HCT116 (cell line): ENCODE measurements at regions not wholly inside any gene's neighbourhood (a gene's known extent, or its start where the extent isn't known, plus 50 kb on each side); places are given as distances from the start of the nearest gene placed in this dataset.

Experiments used
- CEBPB ChIP-seq: IDR thresholded peaks from 2 replicates; pipeline ENCODE4 v1.6.1; 2012; ENCODE audit warnings: low read depth
- CTCF ChIP-seq, 3 experiments: fragments of 200-600 bp in 1 of 3; sonication (generic) in 1 of 3; IDR thresholded peaks in 2 of 3; conservative IDR thresholded peaks in 1 of 3; 2 replicates each; pipeline ENCODE4 v1.5.1; 2012 to 2017; ENCODE audit warnings: low read depth in 2 of 3, low read length in 2 of 3, antibody characterized with exemption in 1 of 3, borderline replicate concordance in 1 of 3, control low read depth in 1 of 3, mild to moderate bottlenecking in 1 of 3, mixed read lengths in 1 of 3, mixed run types in 1 of 3, moderate library complexity in 1 of 3; ENCODE audit not compliant: insufficient read depth in 1 of 3
- EZH2 ChIP-seq: fragments of 200-600 bp; sonication (generic); IDR thresholded peaks from 2 replicates; pipeline ENCODE4 v1.6.1; 2017; ENCODE audit warnings: antibody characterized with exemption, mixed run types
- POLR2A ChIP-seq: IDR thresholded peaks from 2 replicates; pipeline ENCODE4 v1.7.0; 2011; ENCODE audit warnings: borderline replicate concordance; ENCODE audit not compliant: insufficient read depth, insufficient read length; ENCODE audit errors: extremely low read depth
- ZNF274 ChIP-seq: fragments of 200-500 bp; sonication (Bioruptor generic); IDR thresholded peaks from 2 replicates; pipeline ENCODE4 v1.6.1; 2014; ENCODE audit warnings: mild to moderate bottlenecking, low read depth, low read length, inconsistent platforms

GRCh38 chr2:129224022-129224421 is 755.4 kb upstream of the RAB6C start:
- TF ChIP-seq CTCF (IDR thresholded peaks at IDR 0.05 in 2 of 3, conservative IDR thresholded peaks at IDR 0.05 in 1 of 3; ENCODE audit: borderline replicate concordance in 1 of 3, insufficient read depth in 1 of 3, low read depth in 2 of 3, low read length in 2 of 3) (no peak), ZNF274 (no peak), EZH2 (no peak), POLR2A (no peak), CEBPB (no peak)
